Retina (tissue), 1 donor: ENCODE measurements at regions not wholly inside any gene's neighbourhood (a gene's known extent, or its start where the extent isn't known, plus 50 kb on each side); places are given as distances from the start of the nearest gene placed in this dataset.

Experiments used
- DNase-seq: peaks from one replicate; pipeline ENCODE4 v3.0.0-alpha.2; 2016

DNA sequence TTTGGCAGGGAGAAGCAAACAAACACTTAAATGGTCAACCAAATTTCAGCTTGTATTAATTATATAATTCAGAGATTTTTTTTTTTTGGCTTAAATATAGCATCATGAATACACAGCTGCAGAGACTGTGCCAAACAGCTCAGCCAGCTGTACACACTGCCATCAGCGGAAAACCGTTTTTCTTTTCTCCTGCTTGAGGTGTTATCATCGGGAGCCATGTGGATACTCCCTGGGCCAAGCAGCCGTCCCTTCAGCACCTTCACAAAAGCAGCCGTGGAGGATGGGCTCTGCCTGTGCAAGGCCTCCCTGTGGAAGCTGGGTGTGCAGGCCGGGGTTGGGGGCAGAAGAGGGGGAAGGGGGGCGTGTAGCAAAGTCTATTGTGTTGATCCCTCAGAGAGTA is 85.0 kb downstream of the NUF2 start:
- DNase-seq = no peak

DNA sequence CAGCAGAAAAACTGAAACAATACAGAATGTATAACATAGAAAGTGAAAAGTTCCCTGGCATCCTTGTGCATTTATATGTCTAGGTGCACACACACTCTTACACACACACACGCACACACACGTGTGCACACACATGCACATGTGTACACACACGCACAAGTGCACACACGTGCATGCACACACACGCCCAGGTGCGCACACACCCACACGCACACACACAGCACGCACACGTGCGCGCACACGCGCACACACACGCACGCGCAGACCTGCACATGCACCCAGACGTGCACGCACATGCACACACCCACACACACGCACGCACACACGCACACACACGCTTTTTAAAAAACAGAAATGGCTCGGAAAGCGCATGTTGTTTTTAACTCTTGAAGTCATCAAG is 86.5 kb downstream of the NUF2 start:
- no peak for DNase-seq

DNA sequence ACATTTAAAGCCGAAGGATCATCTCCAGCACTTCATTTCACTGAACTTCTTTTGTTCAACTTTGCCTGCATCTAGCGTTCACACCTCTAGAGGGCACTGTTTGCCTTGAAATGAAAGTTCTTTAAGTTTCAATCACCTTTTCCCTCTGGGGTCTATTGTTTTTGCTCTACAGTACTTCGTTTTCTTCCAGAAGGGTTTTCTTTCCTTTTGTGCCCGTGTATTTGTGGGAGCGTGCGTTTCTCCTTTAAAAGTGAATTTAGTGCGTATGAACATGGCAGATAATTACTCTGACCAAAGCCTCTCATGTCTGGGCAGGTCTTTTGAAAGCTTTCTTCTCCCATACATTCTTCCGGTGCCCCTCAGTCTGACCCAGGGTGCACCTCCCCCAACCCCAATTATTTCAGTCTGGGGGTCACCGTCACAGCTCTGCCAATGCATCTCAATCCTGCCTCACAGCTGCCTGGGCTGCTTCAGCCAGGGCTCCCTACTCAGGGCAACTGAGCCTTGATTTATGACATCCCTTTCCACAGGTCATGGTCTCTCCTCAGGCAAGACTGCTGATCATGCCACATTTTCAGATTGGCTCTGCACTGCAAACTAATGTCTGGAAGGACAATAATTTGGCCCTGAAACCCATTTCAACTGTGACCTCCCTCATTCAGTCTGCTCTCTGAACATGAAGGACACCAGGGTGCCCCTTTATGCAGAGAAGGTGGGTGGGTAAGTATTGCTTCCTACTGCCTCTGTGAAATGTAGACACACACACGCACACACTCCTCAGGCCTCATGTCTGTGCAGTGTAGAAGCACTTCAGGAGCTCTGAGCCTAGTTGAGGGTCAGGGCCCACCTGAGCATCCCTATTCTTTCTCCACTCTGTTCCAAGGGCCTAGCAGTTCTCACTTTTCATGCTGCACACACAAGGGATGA is 88.6 kb downstream of the NUF2 start:
- DNase-seq = peak; percentile 79

DNA sequence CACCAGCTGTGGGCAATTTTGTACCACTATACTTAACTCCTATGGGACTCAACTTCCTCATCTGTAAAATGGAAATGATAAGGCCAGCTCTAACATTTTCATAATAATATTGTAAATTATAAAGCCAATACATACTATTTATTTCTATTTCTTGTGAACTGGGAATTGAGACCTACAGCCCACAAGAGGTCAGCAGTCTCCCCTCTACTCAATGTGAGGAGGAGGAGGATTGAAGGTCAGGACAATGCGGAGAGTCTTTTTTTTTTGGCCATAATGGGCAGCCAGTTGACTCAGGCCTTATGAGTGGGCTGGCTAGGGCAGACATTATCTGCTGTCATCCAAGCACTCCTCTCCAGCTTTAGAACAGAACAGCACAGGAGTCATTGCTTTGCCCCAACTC is 90.5 kb downstream of the NUF2 start:
- no peak for DNase-seq

DNA sequence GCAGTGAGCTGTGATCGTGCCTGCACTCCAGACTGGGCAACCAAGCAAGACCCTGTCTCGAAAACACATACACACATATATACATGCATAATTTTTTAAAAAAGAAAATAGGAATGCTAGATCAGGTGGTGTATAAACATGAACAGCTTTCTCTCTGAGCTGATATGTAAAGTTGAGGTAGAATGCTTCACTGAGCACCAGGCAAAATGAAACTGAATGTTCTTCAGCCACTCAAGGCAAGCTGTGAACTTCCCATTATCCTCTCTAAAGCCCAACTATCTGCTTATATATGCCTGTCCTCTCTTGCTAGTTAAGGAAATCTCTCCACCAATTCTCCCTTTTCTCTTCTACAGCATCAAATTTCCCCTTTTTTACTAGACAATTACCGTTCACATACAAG is 93.0 kb downstream of the NUF2 start:
- DNase-seq = no peak

DNA sequence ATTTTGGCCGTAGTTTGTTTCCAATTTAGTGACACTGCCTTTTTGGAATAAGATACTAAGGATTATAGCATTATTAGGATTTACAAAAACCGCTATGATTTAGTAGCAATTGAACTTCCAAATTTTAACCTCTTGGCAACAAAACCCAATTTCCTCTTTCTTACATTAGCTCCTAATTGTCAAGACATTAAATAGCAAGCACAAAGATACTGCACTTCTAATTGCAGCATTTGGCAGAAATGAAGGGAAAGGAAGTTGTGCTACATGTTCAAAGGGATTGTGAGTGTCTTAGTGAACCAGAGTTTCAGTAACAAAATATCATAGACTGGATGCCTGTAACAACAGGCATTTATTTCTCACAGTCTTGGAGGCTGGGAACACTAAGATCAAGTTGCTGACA is 99.9 kb downstream of the NUF2 start:
- DNase-seq = no peak

DNA sequence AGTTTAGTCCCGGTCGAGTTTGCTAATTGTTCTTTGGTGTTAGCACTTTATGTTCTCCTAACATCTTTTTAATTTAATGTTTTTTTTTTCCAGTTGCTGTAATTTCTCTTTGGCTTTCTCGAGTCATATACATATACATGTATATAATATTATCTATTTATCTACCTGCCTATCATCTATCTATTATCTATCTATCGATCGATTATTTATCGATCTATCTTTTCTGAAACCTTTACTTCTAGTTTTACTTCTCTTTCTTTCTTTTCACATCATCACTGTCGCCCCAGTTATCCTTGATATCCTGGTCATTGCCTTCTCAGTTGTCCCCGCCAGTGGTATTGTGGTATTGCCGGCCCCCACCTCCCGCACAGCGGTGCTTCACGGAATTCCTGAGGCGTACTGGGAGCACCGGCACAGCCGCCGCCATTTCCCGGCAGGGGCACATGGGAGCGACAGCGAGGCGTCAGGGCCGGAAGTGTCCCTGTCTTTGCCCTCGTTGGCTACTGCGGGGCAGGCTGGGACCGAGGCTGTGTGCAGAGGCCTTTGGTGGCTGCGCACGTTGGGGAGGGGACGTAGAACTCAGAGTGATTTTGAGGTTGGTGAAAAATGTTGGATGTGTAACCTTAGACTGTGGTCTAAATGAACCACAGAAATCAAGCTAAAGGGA is 101.1 kb downstream of the NUF2 start:
- no peak for DNase-seq

DNA sequence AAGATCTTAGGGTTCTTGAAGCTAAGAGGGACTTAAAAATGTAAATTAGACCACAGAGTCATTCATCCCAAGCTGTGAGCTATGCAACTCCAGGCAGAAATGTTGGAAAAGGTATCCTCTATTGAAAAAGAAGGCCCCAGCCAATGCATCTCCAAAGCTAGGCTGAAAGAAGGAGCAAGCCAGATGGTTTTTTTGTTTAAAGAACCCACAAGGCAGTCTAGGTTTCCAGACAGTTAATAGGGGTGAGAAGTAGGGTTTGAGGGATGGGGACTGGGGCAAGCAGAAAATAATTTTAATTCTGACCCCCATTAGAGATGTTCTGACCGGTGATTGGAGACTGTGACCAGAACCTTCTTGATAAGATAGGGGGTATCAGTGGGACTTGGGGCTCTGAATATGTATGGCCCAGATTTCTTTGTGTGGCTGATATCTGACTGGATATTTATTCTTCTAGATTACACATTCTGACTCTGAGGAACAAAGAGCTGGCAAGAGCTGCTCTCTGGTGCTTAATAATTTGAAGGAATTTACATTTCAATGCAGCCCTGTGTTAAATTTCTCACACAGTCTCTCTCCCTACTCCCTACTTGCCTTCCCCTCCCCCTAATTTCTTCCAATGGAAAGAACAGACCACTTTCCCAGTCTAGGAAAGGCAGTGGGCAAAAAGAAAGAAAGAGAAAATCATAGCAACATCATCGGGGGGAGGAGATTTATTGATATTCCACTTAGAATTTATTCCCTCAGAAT is 104.9 kb downstream of the NUF2 start:
- DNase-seq = no peak

DNA sequence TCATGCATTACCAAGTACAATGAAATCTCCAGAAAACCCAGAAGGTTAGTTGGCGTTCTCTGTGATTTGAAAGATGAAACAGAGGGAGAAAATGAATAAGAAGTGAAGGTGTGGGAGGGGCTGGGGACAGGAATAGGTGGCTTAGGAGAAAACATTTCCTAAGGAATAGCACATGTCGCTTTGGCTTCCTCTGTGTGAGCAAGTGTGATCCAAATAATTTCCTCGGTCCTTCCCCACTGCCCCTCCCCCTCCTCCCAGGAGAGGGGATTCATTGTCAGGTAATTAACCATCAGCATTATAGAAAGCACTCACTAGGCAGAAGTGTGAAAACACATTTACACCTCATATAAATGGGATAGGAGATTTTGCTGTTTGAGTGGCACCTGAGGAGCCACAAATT is 105.5 kb downstream of the NUF2 start:
- no peak for DNase-seq

DNA sequence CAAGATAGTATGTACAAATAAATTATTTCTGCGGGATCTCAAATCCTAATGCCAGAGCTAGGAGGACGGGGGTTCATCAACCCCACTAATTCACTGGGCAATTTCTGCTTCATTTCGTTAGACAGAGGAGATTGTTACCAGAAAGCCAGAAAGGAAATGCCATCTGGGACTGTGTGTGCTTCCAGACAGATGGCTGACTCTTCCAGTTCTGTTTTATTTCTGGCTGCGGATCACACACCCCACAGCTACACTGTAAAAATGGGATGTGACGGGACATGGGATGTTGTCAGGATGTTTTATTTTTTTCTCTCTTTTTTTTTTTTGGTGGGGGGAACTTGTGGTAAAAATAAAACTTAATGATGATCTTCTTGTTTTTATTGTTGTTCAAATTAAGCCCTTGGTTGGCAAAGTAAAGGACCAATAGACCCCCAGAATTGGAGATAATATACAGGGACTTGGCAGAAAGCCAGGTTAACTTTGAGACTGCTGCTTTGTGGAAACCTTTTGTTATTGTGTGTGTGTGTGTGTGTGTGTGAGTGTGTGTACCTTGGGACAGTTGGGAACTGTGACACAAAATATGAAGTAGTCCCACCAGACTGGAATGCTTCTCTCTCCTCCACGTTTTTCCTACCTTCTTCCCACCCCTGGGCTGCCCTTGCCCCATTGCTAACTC is 114.5 kb downstream of the NUF2 start:
- no peak for DNase-seq

DNA sequence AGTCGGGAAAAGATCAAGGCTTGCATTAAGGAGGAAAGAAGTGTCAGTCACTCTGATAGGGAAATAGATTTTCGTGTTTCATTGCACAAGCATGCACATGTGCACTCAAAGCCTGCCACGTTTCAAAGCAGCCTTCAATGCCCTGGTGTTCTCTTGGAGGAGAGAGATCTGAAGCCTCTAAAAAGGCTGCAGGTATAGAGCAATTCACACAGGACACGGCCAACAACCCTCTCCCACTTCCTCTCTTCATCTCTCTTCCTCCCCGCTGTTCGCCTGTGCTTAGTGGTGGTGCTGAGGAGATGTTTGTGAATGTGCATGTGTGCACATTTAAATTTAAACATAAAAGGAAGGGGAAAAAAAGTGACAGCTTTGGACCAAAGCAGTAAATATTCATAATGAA is 117.7 kb downstream of the NUF2 start:
- DNase-seq = no peak

DNA sequence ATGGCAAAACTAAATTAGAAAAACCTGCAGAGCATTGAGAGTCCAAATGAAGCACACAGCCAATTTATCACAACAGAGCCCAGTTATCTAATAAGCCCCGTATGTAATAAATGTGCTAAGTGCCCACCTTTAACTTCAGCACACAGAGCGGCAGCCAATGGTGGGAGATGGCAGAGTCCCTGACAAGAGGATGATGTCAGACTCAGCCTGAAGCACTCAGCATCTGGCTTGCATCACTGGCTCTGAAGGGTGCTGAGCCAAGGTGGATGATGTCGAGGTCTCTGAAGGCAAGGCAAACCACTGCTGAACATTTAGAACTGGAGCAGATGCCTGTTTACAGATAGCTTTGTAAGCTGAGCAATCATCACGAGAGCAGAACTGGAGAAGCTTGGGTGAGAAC is 118.3 kb downstream of the NUF2 start:
- no peak for DNase-seq

DNA sequence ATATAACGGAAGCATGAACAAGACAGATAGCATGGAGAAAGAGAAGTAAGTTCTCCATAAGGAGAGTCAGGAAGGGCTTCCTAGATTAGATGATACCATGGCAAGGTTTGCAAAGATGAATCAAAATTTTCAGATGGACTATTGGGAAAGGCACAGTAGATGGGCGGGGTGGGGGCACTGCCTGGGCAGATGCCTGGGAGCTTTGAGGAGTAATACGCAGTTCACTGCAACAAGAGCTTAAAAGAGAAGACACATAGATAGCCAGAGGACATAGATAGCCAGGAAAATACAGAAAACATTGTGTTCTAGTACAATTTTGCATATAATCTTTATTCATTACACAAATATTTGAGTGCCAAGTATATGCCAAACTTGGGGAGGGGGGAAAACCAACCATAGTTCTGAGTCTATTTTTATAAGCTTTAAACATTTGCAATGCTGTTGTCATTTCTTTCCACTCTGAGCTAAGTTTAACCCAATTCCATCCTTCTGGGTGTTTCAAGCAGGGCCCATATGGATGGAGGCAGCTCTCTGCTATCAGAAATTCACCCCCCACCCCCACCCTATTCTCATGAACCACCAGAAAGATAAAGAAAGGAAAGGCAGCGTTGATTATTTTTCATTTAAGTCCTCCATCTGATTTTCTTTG is 120.6 kb downstream of the NUF2 start:
- DNase-seq = no peak

DNA sequence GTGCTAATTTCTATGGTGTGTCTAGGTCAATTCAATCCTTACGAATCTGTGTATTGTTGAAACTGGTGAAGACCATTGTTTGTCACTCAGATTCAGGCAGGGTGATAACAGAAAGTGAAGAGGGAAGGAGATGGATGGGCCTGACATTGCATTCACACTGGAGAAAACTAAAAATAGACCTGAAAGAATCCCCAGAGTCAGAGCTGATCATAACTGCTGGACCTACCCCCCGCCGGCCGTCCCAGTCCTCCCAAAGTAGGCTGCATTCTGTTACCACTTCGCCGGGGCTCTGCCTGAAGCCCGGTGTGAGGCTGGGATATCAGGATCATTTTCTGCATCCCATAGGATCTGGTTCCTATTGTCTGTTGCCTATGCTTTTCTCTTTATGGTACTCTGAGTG is 121.1 kb downstream of the NUF2 start:
- DNase-seq = no peak

DNA sequence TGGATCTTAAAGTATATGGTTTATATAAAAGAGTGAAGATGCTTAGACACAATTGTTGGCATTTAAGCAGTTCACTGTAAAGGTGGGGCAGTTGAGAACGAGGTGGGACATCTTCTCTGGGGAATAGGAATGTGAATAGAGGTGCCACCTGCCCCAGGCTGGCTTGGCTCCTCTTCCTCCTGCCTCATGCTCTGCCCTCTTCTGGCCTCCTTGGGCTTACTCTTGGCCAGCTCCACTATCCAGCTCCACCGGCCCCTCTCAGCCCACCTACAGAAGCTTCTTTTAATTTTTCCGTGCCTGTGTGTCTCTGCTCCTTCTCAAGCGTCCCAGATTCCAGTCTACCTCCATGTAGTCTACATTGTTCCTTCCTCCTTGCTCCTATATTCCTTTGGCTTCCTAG is 122.1 kb downstream of the NUF2 start:
- DNase-seq = no peak

DNA sequence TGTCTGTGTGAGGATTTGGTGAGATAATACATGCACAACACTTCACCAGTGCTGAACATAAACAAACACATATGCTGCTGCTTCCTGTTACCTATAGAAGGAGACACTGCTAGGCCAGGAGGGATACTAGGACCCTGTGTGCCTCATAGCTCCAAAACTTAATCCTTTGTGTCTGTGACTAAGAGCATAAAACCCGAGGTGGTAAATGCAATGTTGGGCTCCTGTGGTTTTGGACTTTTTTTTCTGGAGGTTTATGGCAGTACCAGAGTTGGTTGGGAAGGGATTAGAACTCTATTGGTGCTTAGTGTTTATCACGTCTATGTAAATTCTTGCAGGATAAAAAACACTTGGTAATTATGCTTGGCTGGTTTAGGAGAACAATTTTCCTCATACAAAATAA is 122.9 kb downstream of the NUF2 start:
- no peak for DNase-seq

DNA sequence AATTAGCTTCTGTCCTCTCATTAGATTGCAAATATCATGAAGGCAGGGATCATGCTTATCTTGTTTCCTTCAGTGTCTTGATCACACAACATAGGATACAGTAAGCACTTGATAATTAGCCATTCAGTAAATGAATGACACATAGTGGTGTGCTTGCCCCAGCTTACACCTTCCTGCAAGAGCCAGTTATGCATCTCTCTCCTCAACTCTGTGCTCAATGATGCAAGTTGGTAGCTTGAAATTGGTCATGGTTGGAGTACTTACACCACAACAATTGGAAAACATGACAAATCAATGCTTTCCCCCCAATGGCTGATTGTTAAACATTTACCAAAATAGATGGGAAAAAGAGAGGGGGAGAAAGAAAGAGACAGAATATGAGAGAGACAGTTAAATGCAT is 129.2 kb downstream of the NUF2 start:
- no peak for DNase-seq

DNA sequence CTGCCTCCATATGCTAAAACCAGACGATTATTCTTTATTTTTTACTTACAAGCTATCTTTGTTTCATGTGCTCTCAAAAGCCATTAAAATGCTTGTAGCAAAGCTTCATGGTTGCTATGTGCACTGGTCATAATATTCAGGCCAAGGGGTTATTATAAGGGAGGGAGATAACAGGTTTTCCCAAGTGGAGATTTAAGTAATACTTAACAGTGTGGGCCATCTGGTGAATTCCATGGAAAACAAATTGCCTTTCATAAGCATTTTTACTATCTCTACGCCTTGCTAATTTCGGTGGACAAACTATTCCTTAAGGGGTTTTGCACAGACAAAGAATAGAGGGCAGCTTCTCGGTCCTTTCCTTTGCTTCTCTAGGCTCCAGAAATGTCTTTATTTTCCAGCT is 137.8 kb downstream of the NUF2 start:
- no peak for DNase-seq

DNA sequence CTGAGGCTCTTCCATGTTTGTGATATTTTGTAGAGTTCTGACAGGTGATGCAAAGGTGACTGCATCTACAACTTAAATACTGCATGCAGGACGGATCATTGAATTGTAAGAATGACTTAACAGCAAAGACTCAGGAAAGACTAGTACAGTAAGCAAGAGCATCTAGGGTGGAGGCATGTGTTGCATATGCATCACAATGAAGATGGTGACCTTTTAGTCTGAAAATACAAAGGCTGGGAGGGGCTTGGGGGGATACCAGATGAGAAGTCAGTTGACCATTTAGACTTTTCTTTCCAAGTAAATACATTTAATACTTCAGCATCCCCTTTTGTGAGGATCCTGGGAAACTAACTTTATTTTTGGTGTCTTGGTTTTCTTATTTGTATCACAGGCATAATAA is 145.5 kb downstream of the NUF2 start:
- no peak for DNase-seq

DNA sequence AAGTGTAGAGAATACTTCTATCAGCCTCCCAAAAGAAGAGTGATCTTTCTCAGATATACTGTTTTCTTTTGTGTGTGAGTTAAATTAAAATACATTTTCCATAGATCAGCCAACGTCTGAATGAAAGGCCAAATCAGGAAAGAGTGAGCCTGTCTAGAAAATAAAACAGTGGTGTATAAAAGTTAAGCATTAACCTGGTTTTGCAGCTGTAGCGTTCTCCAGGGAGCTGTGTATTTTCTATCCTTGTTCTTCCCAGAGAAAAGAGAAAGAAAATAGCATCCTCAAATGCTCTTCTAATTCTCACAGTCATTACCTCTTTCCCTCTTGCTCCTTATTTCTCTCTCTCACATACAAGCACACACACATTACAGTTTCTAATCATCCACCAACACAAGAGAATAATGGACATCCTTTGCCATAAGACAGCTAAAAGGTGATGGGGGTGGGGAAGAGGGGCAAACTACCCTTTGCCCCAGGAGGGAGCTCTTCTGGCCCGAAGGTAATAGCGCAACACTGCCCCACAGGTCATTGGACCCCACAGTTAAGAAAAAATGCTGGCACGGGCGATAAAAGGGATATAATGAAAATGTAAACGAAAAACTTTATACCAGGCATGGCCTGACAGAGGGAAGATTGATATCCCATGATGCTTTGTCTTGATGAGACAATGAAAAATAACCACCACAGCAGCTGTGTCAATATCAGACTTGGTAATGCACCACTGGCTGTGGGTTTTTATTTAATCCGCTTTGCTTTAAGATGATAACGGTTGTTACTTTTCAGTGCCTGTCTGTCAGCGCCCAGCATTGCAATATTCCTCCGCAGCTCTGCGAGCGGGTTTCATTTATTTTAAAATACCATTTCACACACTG is 150.3 kb downstream of the NUF2 start:
- DNase-seq = peak; percentile 17

DNA sequence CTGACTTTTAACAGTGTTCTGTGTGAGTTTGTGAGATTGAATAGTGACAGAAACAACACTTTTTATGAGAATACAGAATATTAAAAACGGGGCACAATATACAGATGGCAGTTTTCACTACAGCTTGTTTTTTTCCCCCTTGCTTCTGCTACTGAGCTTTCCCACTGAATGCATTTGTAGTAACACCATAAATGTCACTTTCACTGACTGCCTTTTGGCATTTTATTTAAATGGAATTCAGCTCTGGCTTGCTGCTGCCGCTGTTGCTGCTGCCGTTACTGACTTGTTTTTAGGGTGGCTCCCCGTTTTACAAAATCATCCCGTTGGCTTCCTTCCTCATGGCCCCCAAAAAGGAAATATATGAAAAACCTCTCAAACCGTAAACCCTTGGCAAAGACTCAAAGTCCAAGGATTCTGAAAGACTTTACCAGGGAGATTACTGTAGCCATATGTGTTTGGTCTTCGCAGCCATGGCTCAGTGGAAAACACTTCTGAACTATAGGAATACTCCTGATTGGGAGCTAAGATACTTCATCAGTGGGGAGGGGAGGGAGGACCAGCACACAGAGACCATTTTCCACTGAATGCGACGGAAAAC is 151.0 kb downstream of the NUF2 start:
- peak; percentile 20 for DNase-seq
